ENCODE measurements at regions not wholly inside any gene's neighbourhood (a gene's known extent, or its start where the extent isn't known, plus 50 kb on each side); places are given as distances from the start of the nearest gene placed in this dataset.

DNA sequence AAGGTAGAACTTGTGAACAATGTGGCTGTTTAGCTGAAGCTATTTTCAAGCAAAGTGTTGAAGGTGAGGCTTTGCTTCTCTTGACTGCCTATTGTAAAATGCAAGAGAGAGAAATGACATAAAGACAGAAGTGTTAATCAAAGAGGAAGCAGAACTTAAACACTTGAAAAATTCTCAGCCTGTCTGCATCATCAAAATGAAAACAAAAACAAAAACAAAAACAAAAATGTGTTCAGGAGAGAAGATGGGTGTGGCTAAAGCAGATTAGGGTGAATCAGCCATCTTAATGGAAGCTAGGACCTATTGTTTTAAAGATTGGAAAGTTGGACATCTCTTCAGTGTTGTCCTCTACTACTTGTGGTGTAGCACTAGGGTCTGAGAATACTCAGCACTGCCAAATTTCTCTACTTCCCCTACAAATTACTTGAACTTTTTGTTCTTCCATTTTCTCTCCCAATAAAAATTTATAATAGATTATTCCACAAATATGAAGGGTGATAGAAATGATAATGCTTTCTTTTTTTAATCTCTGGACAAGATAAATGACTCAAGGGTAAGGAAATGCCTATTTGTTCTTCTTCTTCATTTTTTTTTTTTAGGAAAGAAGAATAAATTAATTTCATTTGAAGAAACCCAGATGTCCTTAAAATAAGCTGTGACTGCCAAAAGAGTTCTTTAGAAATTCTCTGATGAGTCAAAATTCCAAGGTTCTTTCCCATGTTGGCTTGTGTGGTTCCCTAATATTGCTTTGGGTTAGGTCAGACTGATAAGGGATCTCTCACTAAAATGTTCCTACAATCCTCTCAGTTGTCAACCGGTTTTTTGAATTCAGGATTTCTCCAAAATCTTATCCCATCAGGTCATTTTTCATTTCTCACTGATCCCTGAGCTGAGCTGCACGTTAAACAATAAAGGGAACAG lies 571.2 kb upstream of the ZEB2 start:
- TF ChIP-seq, protein P1, sequence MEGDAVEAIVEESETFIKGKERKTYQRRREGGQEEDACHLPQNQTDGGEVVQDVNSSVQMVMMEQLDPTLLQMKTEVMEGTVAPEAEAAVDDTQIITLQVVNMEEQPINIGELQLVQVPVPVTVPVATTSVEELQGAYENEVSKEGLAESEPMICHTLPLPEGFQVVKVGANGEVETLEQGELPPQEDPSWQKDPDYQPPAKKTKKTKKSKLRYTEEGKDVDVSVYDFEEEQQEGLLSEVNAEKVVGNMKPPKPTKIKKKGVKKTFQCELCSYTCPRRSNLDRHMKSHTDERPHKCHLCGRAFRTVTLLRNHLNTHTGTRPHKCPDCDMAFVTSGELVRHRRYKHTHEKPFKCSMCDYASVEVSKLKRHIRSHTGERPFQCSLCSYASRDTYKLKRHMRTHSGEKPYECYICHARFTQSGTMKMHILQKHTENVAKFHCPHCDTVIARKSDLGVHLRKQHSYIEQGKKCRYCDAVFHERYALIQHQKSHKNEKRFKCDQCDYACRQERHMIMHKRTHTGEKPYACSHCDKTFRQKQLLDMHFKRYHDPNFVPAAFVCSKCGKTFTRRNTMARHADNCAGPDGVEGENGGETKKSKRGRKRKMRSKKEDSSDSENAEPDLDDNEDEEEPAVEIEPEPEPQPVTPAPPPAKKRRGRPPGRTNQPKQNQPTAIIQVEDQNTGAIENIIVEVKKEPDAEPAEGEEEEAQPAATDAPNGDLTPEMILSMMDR (conservative IDR thresholded peaks at IDR 0.05 in 1 of 2, IDR thresholded peaks at IDR 0.05 in 1 of 2; ENCODE audit: low read depth in 1 of 2, low read length in 2 of 2) = no peak
- no peak for TF ChIP-seq EZH2 (IDR thresholded peaks at IDR 0.05; ENCODE audit: low read length, missing control alignments)

Data from fibroblast of lung (primary cell).